Muscle of leg (tissue), 3 donors: ENCODE measurements at regions not wholly inside any gene's neighbourhood (a gene's known extent, or its start where the extent isn't known, plus 50 kb on each side); places are given as distances from the start of the nearest gene placed in this dataset.
A peak's percentile ranks its signal among the peaks of the same experiment; 100 is the strongest.
"Not testable (repeated sequence)": the region's sequence is repeated elsewhere in the genome, so short reads cannot be mapped to it uniquely, and the experiment has no call there.

Experiments used
- DNase-seq: peaks from one replicate; pipeline ENCODE4 v3.0.0; 2013
- H3K27ac ChIP-seq: one replicate; pipeline ENCODE4 v1.5.1; 2013; ENCODE audit warnings: mild to moderate bottlenecking, low read length, control low read depth
- H3K27me3 ChIP-seq: one replicate; pipeline ENCODE4 v1.6.1; 2013; ENCODE audit warnings: low read length; ENCODE audit not compliant: control insufficient read depth, insufficient read depth
- H3K36me3 ChIP-seq: one replicate; pipeline ENCODE4 v1.6.1; 2013; ENCODE audit warnings: low read length; ENCODE audit not compliant: control insufficient read depth, insufficient read depth
- H3K4me1 ChIP-seq: one replicate; pipeline ENCODE4 v1.6.1; 2013; ENCODE audit warnings: low read length; ENCODE audit not compliant: control insufficient read depth, insufficient read depth
- H3K4me3 ChIP-seq: one replicate; pipeline ENCODE4 v1.5.1; 2013; ENCODE audit warnings: low read length, control low read depth
- H3K9me3 ChIP-seq: replicated peaks from 2 replicates; pipeline ENCODE4 v1.6.1; 2013; ENCODE audit warnings: low read depth, low read length; ENCODE audit not compliant: control insufficient read depth
- WGBS: methylation state at CpG from one replicate; pipeline ENCODE4 v1.1.5; 2013; ENCODE audit warnings: missing lambda C conversion rate; ENCODE audit not compliant: insufficient coverage; 5-methylcytosine and 5-hydroxymethylcytosine counted together

- Histone ChIP-seq H3K4me3 (no peak overlapping the region), H3K27ac (no peak overlapping the region), H3K27me3 (no peaks in the 10 kb centered on the region), H3K9me3 (peaks cover 7% of the 10 kb centered on the region), H3K4me1 (no peaks in the 10 kb centered on the region), H3K36me3 (no peaks in the 10 kb centered on the region)
- no peak for DNase-seq
- WGBS, result 17% methylated on average over 1 of the region's 1 CpG
Measured at GRCh38 chr7:54278847-54279246, 263.3 kb upstream of the VSTM2A start.

DNA sequence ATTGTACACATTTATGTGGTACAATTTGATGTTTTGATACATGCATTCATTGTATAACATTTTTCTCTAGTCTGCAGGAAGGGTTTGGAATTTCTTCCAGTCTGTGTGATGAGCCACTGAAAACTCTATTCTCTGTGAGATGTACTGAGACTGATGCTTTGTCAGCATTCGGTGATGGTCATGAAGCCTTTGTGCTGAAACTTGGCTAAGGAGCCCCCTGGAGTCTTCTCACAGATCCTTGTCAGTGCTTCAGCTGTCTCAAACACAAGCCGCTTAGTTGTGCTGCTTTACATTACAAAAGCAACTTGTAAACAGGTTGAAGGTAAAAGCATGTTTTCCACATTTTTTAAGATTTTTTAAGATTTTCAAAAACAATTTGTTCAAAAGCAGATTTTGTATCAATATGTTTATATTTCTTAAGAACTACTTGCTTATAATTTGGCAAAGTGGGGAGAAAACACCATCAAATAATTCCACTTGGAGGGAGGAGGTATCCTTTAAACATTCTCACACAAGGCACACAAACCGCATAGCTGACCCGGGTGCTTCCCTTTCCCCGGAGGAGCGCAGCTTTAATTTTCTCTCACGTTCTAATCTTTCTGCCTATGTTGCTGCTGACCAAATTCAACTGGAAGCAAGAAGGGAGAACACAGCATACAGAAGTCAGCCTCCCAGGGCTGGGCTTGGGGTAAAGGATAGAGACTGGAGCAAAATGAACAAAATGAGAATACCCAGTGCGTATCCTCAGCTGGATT, 249.8 kb upstream of the VSTM2A start:
- H3K4me1 ChIP-seq, result no peaks in the 10 kb centered on the region
- WGBS, result no CpG with 5 or more reads among the region's 8 CpGs
- H3K27me3 ChIP-seq, result no peaks in the 10 kb centered on the region
- H3K4me3 ChIP-seq, result no peak overlapping the region
- no peaks in the 10 kb centered on the region for H3K36me3 ChIP-seq
- no peak overlapping the region for H3K27ac ChIP-seq
- no peaks in the 10 kb centered on the region for H3K9me3 ChIP-seq
- no peak for DNase-seq

GRCh38 chr7:54299426-54299825, 242.7 kb upstream of the VSTM2A start:
- H3K36me3 ChIP-seq, result no peaks in the 10 kb centered on the region
- no peaks in the 10 kb centered on the region for H3K27me3 ChIP-seq
- no peak overlapping the region for H3K4me3 ChIP-seq
- WGBS, result 75% methylated on average over 1 of the region's 4 CpGs
- H3K27ac ChIP-seq, result no peak overlapping the region
- H3K4me1 ChIP-seq, result no peaks in the 10 kb centered on the region
- no peaks in the 10 kb centered on the region for H3K9me3 ChIP-seq
- DNase-seq, result no peak

GRCh38 chr7:54315955-54316354, 226.2 kb upstream of the VSTM2A start:
- not testable (repeated sequence) for H3K27me3 ChIP-seq, H3K36me3 ChIP-seq, H3K4me3 ChIP-seq, DNase-seq, H3K9me3 ChIP-seq, H3K27ac ChIP-seq, H3K4me1 ChIP-seq

DNA sequence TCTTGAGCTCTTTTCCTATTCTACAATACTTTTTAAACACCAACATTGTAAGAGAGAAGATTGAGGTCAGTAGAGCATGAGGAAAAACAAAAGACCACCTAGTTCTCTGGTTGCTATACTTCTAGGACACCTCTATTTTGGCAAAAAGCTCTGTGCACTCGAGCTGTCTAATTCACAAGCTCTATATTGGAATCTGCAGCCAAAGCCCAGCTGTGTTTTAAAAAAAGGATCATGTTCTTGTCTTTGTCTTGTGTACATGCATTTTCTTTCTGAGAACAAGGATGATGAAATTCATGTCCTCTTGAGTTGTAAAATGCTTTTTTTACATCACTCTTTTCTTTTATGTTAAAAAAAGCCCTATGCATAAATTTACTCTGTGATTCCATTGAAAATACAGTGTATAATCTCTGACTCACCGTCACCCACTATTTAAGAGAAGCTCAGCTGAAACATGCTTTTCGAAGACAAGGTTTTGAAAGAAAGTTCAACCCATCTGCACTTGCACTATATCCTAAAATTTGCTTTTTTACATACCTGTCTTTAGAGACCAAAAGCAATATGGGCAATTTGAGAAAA, 215.5 kb upstream of the VSTM2A start:
- Histone ChIP-seq H3K4me3 (no peak overlapping the region), H3K4me1 (no peaks in the 10 kb centered on the region), H3K9me3 (no peaks in the 10 kb centered on the region), H3K27me3 (no peaks in the 10 kb centered on the region), H3K36me3 (no peaks in the 10 kb centered on the region), H3K27ac (no peak overlapping the region)
- no CpG with 5 or more reads among the region's 3 CpGs for WGBS
- DNase-seq, result peak; percentile 54

DNA sequence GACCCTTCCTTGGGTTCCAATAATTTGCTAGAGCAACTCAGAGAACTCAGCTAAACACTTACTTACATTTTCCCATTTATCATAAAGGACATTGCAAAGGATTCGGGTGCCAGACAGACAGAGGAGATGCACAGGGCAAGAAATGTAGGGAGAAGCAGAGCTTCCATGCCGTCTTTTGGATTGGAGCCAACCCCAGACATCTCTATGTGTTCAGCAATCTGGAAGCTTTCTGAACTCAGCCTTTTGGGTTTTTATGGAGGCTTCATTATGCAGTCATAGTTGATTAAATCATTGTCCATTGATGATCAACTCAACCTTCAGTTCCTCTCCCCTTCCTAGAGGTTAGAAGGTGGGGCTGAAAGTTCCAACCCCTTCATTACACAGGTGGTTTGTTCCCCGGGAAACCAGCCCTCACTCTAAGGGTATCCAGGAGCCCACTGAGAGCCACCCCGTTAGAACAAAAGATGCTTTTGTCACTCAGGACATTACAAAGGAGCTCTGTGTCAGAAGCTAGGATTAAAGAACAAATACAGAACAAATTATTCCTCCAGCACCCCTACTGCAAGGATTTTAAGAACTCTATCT, 211.9 kb upstream of the VSTM2A start:
- H3K4me1 ChIP-seq, result no peaks in the 10 kb centered on the region
- H3K36me3 ChIP-seq, result no peaks in the 10 kb centered on the region
- no peak for DNase-seq
- no peaks in the 10 kb centered on the region for H3K9me3 ChIP-seq
- H3K27ac ChIP-seq, result no peak overlapping the region
- no peaks in the 10 kb centered on the region for H3K27me3 ChIP-seq
- WGBS, result 100% methylated on average over 1 of the region's 4 CpGs
- no peak overlapping the region for H3K4me3 ChIP-seq

- no CpG with 5 or more reads among the region's 1 CpG for WGBS
- no peaks in the 10 kb centered on the region for H3K4me1 ChIP-seq
- no peaks in the 10 kb centered on the region for H3K36me3 ChIP-seq
- DNase-seq, result no peak
- no peak overlapping the region for H3K4me3 ChIP-seq
- H3K27ac ChIP-seq, result no peak overlapping the region
- no peaks in the 10 kb centered on the region for H3K9me3 ChIP-seq
- no peaks in the 10 kb centered on the region for H3K27me3 ChIP-seq
Measured at GRCh38 chr7:54331311-54331710, 210.9 kb upstream of the VSTM2A start.

DNA sequence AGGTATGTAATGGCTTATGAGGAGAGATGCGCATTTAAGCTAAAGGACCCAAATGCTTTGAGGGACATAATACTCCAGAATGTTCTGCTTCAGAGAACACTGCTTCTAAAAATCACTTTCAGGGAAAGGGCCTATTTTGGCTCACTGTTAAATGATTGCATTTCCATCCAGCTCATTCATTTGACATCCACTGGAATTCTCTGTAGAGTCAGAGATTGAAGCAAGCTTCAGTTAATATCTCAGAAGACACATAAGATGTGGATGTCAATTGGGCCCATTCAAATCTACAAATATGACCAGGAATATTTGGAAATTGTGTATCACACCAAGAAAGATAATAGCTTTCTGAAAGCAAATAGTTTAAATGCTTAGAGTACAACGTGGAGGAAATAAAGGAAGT, 209.9 kb upstream of the VSTM2A start:
- H3K4me3 ChIP-seq, result no peak overlapping the region
- DNase-seq, result no peak
- WGBS, result no CpG with 5 or more reads among the region's 2 CpGs
- no peaks in the 10 kb centered on the region for H3K27me3 ChIP-seq
- H3K27ac ChIP-seq, result no peak overlapping the region
- H3K4me1 ChIP-seq, result no peaks in the 10 kb centered on the region
- no peaks in the 10 kb centered on the region for H3K9me3 ChIP-seq
- H3K36me3 ChIP-seq, result no peaks in the 10 kb centered on the region

- Histone ChIP-seq H3K9me3 (no peaks in the 10 kb centered on the region), H3K27me3 (no peaks in the 10 kb centered on the region), H3K4me1 (no peaks in the 10 kb centered on the region), H3K36me3 (no peaks in the 10 kb centered on the region), H3K27ac (no peak overlapping the region), H3K4me3 (no peak overlapping the region)
- no peak for DNase-seq
- WGBS, result no CpG with 5 or more reads among the region's 1 CpG
Measured at GRCh38 chr7:54333952-54334351, 208.2 kb upstream of the VSTM2A start.

GRCh38 chr7:54336800-54337199, 205.4 kb upstream of the VSTM2A start:
- no peak overlapping the region for H3K4me3 ChIP-seq
- H3K27me3 ChIP-seq, result no peaks in the 10 kb centered on the region
- no peak for DNase-seq
- no peak overlapping the region for H3K27ac ChIP-seq
- no peaks in the 10 kb centered on the region for H3K9me3 ChIP-seq
- peaks cover 3% of the 10 kb centered on the region for H3K4me1 ChIP-seq
- no peaks in the 10 kb centered on the region for H3K36me3 ChIP-seq
- WGBS, result no CpG with 5 or more reads among the region's 2 CpGs
